Parathyroid adenoma (tissue), 2 donors: ENCODE measurements at regions not wholly inside any gene's neighbourhood (a gene's known extent, or its start where the extent isn't known, plus 50 kb on each side); places are given as distances from the start of the nearest gene placed in this dataset.

Experiments
- H2AFZ ChIP-seq: fragments of 300-600 bp; sonication (generic); one replicate; pipeline ENCODE4 v1.7.0; 2017; ENCODE audit warnings: antibody characterized with exemption, mild to moderate bottlenecking
- H3K27ac ChIP-seq: fragments of 300-600 bp; sonication (generic); one replicate; pipeline ENCODE4 v1.7.0; 2017
- H3K27me3 ChIP-seq: fragments of 300-600 bp; sonication (generic); one replicate; pipeline ENCODE4 v1.7.0; 2017; ENCODE audit warnings: low read length; ENCODE audit not compliant: control insufficient read depth, insufficient read depth
- H3K36me3 ChIP-seq: fragments of 300-600 bp; sonication (generic); one replicate; pipeline ENCODE4 v1.7.0; 2017; ENCODE audit warnings: low read length; ENCODE audit not compliant: control insufficient read depth, insufficient read depth
- H3K4me1 ChIP-seq: fragments of 300-600 bp; sonication (generic); one replicate; pipeline ENCODE4 v1.7.0; 2017; ENCODE audit warnings: control low read depth
- H3K4me2 ChIP-seq: fragments of 300-600 bp; sonication (generic); one replicate; pipeline ENCODE4 v1.7.0; 2017; ENCODE audit warnings: low read length
- H3K4me3 ChIP-seq: fragments of 300-600 bp; sonication (generic); one replicate; pipeline ENCODE4 v1.7.0; 2017; ENCODE audit warnings: low read depth, low read length
- H3K79me2 ChIP-seq: fragments of 300-600 bp; sonication (generic); one replicate; pipeline ENCODE4 v1.7.0; 2017; ENCODE audit warnings: control low read depth
- H3K9ac ChIP-seq: fragments of 300-600 bp; sonication (generic); one replicate; pipeline ENCODE4 v1.7.0; 2017; ENCODE audit warnings: mild to moderate bottlenecking
- H3K9me3 ChIP-seq: fragments of 300-600 bp; sonication (generic); one replicate; pipeline ENCODE4 v1.7.0; 2017; ENCODE audit warnings: low read length; ENCODE audit not compliant: control insufficient read depth
- TF ChIP-seq, protein P1 (sequence below): fragments of 300-600 bp; sonication (generic); IDR thresholded peaks from one replicate; pipeline ENCODE4 v1.7.0; 2017; ENCODE audit warnings: antibody characterized with exemption, mild to moderate bottlenecking
- donor health status: primary hyperparathyroidism.

DNA sequence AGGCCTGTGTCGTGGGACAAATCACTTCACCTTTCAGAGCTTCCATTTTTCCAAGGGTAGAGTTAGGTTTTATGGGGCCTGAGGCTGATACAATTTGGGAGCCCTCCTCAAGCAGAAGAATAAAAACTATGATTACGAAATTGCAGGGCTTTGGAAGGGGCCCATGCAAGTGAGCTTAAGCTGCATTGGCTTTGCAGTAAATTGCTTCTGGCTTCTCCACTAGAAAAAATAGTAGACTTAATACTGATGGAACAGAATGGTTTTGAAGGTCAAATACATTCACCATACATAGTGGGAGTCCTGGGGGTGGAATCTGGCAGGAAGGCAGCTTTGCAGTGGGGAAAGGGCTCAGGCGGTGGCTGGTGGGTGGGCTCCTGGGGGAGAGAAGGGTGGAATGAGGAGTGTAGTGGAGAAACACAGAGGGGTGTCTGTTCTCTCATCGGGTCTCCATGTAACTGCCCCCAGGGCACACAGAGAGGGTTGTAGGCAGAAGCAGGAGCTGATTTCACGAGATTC is 55.9 kb upstream of the RNF24 start:
- no peaks in the 10 kb centered on the region for H3K79me2 ChIP-seq
- no peak overlapping the region for H3K9ac ChIP-seq
- TF ChIP-seq, protein P1, sequence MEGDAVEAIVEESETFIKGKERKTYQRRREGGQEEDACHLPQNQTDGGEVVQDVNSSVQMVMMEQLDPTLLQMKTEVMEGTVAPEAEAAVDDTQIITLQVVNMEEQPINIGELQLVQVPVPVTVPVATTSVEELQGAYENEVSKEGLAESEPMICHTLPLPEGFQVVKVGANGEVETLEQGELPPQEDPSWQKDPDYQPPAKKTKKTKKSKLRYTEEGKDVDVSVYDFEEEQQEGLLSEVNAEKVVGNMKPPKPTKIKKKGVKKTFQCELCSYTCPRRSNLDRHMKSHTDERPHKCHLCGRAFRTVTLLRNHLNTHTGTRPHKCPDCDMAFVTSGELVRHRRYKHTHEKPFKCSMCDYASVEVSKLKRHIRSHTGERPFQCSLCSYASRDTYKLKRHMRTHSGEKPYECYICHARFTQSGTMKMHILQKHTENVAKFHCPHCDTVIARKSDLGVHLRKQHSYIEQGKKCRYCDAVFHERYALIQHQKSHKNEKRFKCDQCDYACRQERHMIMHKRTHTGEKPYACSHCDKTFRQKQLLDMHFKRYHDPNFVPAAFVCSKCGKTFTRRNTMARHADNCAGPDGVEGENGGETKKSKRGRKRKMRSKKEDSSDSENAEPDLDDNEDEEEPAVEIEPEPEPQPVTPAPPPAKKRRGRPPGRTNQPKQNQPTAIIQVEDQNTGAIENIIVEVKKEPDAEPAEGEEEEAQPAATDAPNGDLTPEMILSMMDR, result no peak
- H2AFZ ChIP-seq, result no peak overlapping the region
- H3K4me1 ChIP-seq, result no peaks in the 10 kb centered on the region
- no peak overlapping the region for H3K27ac ChIP-seq
- no peaks in the 10 kb centered on the region for H3K36me3 ChIP-seq
- H3K4me2 ChIP-seq, result no peak overlapping the region
- no peak overlapping the region for H3K4me3 ChIP-seq
- no peaks in the 10 kb centered on the region for H3K9me3 ChIP-seq
- no peaks in the 10 kb centered on the region for H3K27me3 ChIP-seq

DNA sequence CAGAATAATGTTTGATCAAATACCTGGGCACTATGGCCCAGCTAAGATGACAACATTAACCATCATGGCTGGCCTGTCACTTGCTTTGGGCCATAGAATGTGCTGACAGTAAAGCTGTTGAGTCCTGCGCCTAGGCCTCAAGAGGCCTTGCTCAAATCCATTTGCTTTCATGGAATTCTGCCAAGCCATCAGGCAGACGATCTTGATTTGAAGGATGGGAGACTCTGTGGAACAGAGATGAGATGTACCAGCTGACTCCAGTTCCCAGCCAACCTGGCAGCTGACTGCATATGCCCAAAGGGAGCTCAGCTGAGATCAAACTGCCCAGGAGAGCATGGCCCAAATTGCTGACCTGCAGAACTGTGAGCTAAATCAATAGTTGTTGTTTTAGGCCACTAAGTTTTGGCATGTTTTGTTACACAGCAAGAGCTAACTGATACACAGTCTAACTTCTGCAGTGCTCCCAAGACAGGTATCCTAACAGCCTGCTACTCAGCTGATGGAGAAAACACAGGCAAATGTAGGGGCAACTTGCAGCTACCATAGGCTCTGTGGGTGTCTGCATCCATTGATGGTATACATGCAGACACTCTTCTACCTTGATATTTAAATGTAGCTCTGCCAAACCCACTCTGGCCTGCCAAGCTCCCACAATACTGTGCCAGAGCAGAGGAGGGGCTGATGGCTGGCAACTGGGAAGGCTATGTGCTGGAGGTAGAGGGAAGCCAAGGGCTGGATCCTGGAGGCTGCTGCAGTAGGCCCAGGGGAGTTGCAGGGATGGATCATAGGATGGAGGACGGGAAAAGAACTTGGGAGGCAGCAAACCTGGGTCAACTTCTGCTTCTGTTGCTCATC is 55.2 kb upstream of the RNF24 start:
- TF ChIP-seq, protein P1, result no peak
- no peak overlapping the region for H3K27ac ChIP-seq
- H3K9ac ChIP-seq, result no peak overlapping the region
- H3K4me3 ChIP-seq, result no peak overlapping the region
- no peaks in the 10 kb centered on the region for H3K4me1 ChIP-seq
- H2AFZ ChIP-seq, result no peak overlapping the region
- H3K9me3 ChIP-seq, result no peaks in the 10 kb centered on the region
- H3K4me2 ChIP-seq, result no peak overlapping the region
- H3K27me3 ChIP-seq, result no peaks in the 10 kb centered on the region
- no peaks in the 10 kb centered on the region for H3K36me3 ChIP-seq
- no peaks in the 10 kb centered on the region for H3K79me2 ChIP-seq

DNA sequence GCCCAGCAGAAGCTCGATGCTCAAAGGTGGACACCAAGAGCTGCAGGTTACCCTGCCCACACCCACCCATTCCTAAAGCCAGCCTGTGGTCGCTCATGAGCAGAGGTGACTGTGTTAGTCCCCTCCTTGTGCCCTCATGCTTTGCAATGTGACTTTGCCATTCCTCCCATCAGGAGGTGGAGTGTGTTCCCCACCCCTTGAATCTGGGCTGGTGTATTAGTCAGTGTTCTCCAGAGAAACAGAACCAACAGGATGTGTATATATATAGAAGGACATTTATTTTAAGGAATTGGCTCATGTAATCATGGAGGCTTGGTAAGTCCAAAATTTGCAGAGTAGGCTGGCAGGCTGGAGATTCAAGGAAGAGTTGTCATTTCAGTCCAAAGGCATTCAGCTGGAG is 54.4 kb upstream of the RNF24 start:
- Histone ChIP-seq H3K4me1 (no peaks in the 10 kb centered on the region), H3K79me2 (no peaks in the 10 kb centered on the region), H3K9me3 (no peaks in the 10 kb centered on the region), H3K4me3 (no peak overlapping the region), H2AFZ (no peak overlapping the region), H3K27ac (no peak overlapping the region), H3K4me2 (no peak overlapping the region), H3K9ac (no peak overlapping the region), H3K36me3 (no peaks in the 10 kb centered on the region), H3K27me3 (no peaks in the 10 kb centered on the region)
- TF ChIP-seq, protein P1, result no peak

DNA sequence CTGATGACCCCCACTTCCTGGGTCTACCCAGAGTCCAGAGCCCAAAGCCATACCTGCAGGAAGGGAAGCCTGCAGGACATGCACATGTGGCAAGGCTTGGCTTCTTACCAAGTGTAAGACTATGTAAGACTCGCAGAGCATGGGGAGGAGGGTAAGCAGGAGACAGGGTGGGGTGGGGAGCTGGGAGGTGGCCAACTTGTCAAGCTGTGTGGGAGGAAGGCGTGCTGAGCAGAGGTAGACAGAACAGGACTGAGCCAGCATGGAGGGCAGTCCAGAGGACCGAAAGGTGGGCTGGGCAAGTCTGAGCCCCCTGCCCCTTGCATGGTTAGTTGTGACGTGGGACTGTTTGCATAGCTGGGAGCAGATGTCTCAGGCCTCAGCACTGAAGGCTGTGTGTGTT is 53.4 kb upstream of the RNF24 start:
- no peaks in the 10 kb centered on the region for H3K4me1 ChIP-seq

More for the DNA sequence above, 53.4 kb upstream of the RNF24 start:
- Histone ChIP-seq H3K9ac (no peak overlapping the region), H3K27me3 (no peaks in the 10 kb centered on the region), H3K79me2 (no peaks in the 10 kb centered on the region), H3K36me3 (no peaks in the 10 kb centered on the region), H3K4me2 (no peak overlapping the region), H3K27ac (no peak overlapping the region), H2AFZ (no peak overlapping the region), H3K4me3 (no peak overlapping the region), H3K9me3 (no peaks in the 10 kb centered on the region)
- TF ChIP-seq, protein P1, result no peak
